ENCODE measurements at regions not wholly inside any gene's neighbourhood (a gene's known extent, or its start where the extent isn't known, plus 50 kb on each side); places are given as distances from the start of the nearest gene placed in this dataset.

GRCh38 chr7:67732898-67733297 lies 736.3 kb downstream of the TYW1 start:
- TF ChIP-seq CTCF (IDR thresholded peaks at IDR 0.05) (no peak), POLR2A (IDR thresholded peaks at IDR 0.05) (no peak)
